HG02970 (cell line): ENCODE measurements at regions not wholly inside any gene's neighbourhood (a gene's known extent, or its start where the extent isn't known, plus 50 kb on each side); places are given as distances from the start of the nearest gene placed in this dataset.
"Not testable (repeated sequence)": the region's sequence is repeated elsewhere in the genome, so short reads cannot be mapped to it uniquely, and the experiment has no call there.

Experiments
- ATAC-seq: cut with Tn5 transposase; IDR thresholded peaks from one replicate; pipeline ENCODE4 v1.9.1; 2021; ENCODE audit warnings: mild to moderate bottlenecking, moderate library complexity, moderate number of reproducible peaks; ENCODE audit not compliant: unreplicated experiment, low FRiP score

DNA sequence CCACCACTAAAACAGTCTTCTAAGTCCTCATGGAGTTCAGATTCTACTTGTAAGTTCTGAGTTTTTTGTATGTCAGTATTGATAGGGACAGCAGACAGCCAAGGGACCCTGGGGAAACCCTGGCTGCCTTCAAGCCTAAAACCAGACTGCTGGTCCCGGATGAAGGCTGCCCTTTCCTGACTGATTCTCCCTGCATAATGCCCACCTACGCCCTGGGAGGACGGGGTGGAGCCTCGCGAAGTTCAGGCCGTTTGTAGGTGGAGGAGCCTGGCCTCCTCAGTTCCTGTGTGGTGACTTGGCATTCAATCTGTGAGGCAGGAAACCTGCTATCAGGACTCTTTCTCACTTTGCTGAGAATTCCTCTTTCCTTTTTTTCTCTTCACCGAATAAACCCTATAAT is 120.3 kb upstream of the LGSN start:
- no peak for ATAC-seq

DNA sequence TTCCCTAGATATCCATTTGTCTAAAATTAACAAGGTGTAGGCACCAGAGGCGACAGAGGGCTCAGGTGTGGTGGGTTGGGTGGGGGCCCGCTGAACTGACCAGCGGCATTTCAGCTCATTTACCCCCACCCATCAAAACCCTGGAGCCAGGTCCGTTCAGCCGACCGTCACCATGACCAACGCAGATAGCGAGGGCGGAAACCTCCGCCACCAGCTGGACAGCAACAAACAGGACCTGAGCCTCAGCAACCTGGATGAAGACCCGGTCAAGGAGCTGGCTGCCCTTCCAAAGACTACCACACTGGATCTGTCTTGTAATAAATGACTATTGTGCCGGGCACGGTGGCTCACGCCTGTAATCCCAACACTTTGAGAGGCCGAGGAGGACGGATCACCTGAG is 120.8 kb upstream of the LGSN start:
- no peak for ATAC-seq

DNA sequence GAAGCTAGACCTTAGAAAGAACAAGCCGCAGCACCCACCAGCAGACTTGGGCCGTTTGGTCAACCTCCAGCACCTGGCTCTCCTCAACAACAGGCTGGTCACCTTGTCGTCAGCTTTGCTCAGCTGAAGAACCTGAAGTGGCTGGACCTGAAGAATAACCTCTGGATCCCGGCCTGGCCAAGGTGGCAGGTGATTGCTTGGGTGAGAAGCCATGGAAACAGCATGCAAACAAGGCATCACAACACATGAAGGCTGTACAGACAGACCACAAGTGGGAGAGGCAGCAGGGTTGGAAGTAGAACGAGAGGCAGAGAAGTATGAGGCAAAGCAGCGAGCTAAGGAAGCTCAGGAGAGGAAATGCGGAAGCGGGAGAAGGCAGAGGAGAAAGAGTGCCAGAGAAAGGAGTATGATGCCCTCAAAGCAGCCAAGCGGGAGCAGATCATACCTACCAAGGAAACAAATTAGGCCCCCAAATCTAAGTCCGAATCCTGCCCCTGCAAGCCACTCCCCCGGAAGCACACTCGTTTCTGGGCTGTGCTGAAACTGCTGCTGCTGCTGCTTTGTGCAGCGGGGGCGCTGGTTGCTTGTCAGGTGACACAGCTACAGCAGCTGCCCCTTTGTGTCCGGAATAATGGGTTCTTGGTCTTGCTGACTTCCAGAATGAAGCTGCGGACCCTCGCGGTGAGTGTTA is 121.6 kb upstream of the LGSN start:
- ATAC-seq: no peak

DNA sequence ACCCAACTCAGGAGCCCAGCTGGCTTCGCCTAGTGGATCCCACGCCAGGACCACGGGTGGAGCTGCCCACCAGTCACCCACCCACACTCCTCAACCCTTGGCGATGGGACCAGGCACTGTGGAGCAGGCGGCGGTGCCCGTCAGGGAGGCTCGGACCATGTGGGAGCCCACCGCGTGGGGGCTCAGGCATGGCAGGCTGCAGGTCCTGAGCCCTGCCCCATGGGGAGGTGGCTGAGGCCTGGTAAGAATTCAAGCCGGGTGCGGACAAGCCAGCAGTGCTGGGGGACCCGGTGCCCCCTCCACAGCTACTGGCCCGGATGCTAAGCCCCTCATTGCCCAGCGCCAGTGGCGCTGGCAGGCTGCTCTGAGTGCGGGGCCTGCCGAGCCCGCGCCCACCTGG is 123.1 kb upstream of the LGSN start:
- ATAC-seq: no peak

DNA sequence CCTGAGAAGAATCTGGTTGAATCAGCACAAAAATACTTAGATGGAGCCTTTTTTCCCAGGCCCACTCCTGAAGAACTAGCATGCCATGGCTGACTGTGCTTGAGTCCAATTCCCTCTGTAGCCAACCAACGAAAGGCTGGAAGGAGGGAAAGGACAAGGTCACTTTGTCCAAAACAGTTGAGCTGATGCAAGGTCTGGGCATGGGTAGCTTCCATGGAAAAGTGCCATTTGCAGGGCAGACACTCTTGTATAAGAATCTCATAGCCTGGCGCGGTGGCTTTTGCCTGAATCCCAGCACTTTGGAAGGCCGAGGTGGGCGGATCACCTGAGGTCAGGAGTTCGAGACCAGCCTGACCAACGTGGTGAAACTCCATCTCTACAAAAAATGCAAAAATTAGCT is 125.0 kb upstream of the LGSN start:
- no peak for ATAC-seq

DNA sequence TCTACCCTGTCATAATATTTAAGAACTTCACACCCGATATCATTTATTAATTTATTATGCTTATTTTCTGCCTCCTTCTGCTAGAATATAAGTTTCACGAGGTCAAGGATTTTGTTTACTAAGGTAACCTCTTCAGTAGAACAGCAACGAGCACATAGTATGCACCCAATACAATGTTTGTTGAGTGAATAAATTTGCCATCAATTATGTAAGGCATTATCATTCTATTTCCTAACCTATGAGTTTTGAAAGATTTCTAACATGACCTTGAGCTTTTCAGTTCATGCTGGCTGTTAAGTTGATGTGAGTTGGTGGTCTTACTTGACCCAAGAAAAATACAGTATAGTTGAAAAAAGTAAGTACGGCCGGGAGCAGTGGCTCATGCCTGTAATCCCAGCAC is 125.9 kb upstream of the LOC128125822 start:
- ATAC-seq: no peak

DNA sequence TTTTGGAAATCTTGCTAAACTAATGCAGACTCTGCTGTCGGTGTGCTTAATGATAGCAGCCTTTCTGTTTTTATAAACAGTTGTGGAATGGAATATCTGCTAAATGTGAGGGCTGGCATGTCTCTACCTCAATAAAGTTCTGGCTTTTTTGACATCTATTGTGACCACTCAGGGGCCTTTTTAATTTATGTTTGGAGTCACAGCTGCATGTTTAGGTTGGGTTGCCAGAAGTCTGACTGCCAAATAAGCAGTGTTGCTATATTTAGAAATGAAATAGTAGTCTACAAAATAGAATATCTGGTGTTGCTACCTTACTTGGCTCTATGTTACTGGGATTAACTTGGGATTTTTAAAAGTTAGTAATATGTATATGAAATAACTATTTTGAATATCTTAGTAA is 125.1 kb upstream of the LOC128125822 start:
- ATAC-seq: no peak

DNA sequence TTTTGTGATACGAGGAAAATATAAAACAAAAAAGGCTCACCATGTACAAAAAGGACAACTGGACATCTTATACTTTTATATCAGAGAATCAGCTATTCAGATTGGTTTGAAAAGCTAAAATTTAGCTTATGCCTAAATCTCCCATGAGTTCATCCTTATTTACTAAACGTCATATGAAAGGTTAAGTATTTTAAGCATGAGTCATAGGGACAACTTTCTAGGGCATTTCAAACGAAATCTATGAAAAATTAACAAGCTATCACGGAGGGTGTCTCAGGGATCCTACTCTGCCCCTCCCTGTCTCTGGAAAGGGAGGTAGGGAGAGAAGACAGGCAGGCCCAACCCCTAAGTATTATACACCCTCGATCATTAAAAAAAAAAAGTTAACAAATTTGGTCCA is 124.1 kb upstream of the LOC128125822 start:
- no peak for ATAC-seq

DNA sequence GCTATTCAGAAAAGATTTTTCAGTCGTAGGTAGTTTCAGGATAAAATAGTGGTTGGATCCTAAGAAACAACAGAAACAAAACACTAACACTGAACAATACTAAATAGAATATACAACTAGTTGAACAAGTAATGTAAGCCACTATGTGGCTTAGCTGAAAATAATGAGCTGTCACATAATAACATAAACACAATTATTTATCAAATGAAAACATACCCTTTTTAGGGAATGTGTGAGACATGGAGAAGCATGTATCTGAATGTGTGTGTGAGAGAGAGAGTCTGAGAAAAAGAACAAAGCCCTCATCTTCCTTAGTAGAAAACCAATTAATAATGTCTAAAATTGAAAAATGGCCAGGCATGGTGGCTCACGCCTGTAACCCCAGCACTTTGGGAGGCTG is 122.6 kb upstream of the LOC128125822 start:
- no peak for ATAC-seq

DNA sequence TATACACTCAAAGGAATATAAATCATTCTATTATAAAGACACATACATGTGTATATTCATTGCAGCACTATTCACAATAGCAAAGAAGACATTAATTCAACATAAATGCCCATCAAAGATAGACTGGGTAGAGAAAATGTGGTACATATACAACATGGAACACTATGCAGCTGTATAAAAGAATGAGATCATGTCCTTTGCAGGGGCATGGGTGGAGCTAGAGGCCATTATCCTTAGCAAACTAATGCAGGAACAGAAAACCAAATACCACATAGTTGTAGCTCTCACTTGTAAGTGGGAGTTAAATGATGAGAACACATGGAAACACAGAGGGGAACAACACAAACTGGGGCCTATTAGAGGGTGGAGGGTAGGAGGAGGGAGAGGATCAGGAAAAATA is 121.0 kb upstream of the LOC128125822 start:
- ATAC-seq: no peak

DNA sequence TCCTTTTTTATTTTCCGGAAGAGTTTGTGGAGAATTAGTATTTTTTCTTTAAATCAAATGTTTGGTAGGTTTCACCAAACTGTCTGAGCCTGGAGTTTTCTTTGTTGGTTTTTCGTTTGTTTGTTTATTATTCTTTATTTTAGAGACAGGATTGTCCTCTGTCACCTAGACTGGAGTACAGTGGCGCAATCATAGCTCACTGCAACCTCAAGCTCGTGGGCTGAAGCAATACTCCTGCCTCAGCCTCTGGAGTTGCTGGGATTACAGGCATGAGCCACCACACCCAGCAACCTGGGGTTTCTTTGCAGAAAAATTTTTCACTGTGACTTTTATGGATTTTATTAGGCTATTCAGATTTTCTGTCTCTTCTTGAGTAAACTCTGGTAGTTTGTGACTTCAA is 120.2 kb upstream of the LOC128125822 start:
- ATAC-seq: no peak

DNA sequence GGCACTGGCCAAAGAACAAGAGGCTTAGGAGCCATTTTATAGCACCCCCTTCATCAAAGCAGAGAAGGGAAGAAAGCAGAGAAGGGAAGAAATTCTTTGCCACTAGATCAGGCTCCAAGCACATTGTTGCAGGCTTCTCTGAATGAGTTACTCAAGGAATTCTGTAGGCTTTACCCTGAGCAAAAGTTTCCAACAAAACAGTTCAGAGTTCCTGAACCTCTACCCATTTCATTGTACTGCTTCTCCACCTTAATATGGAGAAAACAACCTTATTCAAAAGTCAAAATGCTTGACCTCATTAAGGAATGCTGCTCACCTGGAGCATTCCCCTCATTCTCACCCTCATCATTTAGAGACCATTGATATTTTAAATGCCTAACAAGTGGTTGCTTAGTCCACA is 115.5 kb upstream of the LOC128125822 start:
- no peak for ATAC-seq

DNA sequence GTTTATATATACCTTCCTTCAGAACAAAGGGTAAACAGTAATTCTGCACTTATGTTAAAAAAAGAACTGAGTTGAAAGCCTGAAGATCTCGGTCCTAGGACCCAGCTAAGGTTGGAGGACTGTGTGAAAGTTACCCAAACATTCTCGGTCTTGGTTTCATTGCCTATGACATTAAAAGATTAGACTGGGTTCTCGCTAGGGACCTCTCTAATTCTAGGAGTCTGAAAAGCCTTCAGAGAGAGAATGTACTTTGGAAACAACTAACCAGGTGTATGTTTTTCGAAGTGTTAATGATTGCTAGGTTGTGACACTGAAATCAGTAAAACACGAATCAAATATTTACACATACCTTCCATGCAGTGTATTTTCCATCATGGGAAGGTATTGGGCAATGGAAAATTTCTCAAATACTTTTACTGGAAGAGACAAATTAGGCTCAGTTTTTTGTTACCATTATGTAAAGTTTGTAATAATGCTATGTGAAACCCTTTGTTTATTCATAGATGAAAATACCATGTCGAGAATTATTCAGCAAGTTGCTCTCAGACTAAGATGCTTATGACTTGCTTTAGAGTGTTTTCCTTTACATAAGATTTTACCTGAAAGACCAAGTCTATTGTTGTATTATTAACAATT is 113.7 kb upstream of the LOC128125822 start:
- ATAC-seq: no peak

DNA sequence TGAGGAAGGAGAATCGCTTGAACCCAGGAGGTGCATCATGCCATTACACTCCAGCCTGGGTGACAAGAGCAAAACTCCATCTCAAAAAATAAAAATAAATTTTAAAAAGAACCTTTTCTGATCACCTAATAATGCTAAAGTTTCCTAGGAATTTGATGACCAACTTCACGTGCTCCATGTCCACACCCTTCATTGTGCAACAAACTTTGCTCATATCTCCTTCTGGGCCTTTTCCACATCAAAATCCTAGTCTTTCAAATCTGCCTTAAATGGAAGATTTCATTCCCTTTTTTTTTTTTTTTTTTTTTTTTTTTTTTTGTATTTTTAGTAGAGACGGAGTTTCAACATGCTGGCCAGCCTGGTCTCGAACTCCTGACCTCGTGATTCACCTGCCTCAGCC is 112.5 kb upstream of the LOC128125822 start:
- ATAC-seq: no peak

DNA sequence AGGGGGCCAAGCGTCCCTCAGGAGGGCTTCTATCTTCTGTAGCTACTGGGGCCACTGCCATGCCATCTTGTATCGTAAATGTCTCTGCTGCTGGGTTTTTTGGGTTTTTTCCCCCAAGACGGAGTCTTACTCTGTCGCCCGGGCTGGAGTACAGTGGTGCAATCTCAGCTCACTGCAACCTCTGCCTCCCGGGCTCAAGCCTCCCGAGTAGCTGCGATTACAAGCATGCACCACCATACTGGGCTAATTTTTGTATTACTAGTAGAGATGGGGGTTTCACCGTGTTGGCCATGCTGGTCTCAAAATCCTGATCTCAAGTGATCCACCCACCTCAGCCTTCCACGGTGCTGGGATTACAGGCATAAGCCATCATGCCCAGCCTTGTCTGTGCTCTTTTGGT is 111.3 kb upstream of the LOC128125822 start:
- ATAC-seq: no peak

DNA sequence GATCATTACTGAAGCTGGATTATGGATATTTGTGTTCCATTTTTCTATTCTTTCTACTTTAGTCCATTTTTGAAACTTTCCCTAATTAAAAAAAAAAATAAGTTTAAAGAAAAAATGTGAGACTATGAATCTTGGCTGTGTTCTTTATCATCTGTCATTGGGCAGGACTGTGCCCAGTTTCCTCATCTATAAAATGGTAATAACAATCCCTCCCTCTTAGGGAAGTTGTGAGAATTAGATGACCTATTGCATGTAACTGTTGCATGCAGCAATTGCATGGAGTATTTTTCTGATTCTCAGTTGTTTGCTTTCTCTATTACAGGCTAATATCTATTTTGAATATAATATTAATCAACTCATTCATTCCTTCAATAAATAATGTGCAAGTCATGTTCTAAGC is 108.2 kb upstream of the LOC128125822 start:
- ATAC-seq: no peak

DNA sequence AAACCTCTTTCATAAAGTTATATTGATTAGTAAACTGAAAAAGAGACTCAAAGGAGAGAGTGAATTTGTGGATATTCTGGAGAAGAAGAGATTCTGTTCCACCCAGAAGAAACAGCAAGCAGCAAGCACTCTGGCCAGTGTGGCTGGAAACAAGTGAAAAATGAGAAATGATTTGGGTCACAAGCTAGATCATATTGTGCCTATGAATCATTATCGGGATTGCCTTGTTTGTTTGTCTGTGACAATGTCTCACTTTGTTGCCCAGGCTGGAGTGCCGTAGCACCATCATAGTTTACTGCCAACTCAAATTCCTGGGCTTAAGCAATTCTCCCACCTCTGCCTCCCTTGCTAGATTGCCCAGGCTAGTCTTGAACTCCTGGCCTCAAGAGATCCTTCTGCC is 106.5 kb upstream of the LOC128125822 start:
- ATAC-seq: no peak

DNA sequence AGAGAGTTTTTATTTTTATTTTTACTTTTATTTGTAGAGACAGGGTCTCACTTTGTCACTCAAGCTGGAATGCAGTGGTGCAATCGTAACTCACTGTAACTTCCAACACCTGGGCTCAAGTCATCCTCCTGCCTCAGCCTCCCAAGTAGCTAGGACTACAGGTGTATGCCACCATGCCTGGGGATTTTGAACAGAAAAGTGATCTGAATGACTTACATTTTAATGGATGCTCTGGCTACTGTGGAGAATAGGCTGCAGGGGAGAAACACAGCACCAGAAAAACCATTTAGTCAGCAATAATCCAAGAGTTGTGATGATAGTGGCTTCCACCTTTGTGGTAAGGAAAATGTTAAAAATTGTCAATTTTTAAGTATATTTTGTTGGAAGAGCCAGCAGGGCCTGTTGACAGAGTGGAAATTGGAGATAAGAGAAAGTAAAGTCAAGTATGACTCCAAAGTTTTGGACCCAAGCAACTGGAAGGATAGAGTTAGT is 106.0 kb upstream of the LOC128125822 start:
- no peak for ATAC-seq

DNA sequence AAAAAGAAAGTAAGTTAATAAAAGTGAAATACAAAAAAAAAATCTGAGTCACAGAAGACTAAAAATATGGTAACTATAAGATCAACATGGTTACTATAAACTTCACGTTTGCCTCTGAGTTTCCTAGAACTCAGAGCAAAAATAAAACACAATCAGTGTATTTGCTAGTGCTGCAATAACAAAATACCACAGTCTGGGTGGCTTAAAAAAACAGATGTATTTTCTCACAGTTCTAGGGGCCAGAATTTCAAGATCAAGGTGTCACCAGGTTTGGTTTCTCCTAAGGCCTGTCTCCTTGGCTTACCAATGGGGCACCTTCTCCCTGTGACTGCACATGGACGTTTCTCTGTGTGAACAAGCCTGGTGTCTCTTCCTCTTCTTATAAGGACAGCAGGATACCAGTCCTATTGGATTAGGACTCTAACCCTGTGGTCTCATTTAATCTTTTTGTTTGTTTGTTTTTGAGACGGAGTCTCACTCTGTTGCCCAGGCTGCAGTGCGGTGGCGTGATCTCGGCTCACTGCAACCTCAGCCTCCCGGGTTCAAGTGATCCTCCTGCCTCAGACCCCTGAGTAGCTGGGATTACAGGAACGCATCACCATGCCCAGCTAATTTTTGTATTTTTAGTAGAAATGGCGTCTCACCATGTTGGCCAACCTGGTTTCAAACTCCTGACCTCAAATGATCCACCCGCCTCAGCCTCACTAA is 104.9 kb upstream of the LOC128125822 start:
- ATAC-seq: no peak

DNA sequence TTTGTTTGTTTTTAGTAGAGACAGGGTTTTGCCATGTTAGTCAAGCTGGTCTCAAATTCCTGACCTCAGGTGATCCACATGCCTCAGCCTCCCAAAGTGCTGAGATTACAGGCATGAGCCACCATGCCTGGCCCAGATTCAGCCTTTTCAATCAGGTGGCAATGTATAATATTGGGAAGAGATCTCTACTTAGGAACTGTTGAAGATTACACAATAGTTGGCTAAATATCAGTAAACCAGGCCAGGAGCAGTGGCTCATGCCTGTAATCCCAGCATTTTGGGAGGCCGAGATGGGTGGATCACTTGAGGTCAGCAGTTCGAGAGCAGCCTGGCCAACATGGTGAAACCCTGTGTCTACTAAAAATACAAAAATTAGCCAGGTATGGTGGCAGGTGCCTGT is 101.1 kb upstream of the LOC128125822 start:
- ATAC-seq: not testable (repeated sequence)

DNA sequence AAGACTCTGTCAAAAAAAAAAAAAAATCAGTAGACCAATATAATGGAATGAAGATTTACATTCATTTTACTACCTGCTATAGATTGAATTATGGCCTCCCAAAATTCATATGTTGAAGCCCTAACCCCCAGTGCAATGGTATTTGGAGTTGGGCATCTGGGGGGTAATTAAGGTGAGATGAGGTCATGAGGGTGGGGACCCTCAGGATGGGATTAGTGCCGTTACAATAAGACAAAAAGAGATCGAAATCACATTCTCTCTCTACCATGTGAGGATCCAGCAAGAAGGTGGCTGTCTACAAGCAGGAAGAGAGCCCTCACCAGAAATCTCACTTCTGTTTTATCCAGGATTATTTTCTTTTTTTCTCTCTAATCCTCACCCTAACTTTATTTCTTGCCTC is 100.6 kb upstream of the LOC128125822 start:
- no peak for ATAC-seq

DNA sequence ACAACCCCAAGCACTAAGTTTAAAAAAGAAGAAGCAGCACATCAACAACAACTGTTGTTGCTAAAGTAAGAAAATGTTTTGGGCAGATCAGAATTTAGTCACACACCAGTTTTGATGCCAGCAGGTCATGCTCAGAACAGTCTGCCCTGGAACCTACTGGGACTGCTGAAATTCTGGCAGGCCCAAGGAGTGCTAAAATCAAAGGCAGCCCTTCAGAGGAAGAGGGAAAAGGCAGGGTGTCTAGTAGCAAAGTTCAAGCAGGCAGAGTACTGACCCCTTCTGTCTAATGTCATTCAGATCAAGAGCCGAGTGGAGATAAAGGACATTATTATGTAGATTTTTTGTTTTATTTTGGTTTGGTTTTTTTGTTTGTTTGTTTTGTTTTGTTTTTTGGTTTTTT is 96.6 kb upstream of the LOC128125822 start:
- no peak for ATAC-seq
